Right lobe of liver (tissue), 4 donors: ENCODE measurements at regions not wholly inside any gene's neighbourhood (a gene's known extent, or its start where the extent isn't known, plus 50 kb on each side); places are given as distances from the start of the nearest gene placed in this dataset.

ENCODE experiments used
- POLR2A ChIP-seq: fragments of 450-650 bp; IDR thresholded peaks from one replicate; pipeline ENCODE4 v1.6.1; 2017; ENCODE audit warnings: antibody characterized with exemption, mild to moderate bottlenecking
- TF ChIP-seq, protein P1 (sequence below), 4 donors: fragments of 200-600 bp in 3 of 4; fragments of 450-650 bp in 1 of 4; IDR thresholded peaks; one replicate each; pipeline versions ENCODE4 v1.5.1 to v1.8.0; 2016 to 2022; ENCODE audit warnings: antibody characterized with exemption in 4 of 4, mild to moderate bottlenecking in 2 of 4
- donor health status: DM: no; HTN: no; CAD: no.
- donor health status: DM: no; HTN: no; CAD: no.
- donor health status: DM: no; HTN: yes; CAD: no.

DNA sequence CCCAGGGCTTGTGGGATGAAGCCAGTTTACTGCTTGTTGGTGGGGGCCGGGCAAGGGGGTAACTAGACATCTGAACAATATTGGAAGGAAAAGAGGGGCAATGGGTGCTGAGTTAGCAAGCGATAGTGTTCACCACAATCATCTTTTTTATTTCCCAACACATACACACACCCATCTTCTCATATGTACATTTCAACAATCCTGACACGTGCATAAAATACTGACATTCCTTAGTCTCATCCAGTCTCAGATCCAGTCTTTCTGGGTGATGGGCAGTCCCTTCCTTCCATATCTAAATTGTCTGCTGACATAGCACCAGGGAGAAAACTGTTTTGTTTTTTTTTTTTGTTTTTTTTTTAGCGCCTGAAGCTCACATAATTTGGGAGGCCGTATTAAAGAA is 333.6 kb upstream of the TRPC7 start:
- no peak for TF ChIP-seq POLR2A
- TF ChIP-seq, protein P1, sequence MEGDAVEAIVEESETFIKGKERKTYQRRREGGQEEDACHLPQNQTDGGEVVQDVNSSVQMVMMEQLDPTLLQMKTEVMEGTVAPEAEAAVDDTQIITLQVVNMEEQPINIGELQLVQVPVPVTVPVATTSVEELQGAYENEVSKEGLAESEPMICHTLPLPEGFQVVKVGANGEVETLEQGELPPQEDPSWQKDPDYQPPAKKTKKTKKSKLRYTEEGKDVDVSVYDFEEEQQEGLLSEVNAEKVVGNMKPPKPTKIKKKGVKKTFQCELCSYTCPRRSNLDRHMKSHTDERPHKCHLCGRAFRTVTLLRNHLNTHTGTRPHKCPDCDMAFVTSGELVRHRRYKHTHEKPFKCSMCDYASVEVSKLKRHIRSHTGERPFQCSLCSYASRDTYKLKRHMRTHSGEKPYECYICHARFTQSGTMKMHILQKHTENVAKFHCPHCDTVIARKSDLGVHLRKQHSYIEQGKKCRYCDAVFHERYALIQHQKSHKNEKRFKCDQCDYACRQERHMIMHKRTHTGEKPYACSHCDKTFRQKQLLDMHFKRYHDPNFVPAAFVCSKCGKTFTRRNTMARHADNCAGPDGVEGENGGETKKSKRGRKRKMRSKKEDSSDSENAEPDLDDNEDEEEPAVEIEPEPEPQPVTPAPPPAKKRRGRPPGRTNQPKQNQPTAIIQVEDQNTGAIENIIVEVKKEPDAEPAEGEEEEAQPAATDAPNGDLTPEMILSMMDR (IDR thresholded peaks at IDR 0.05): no peak
